ENCODE measurements at regions not wholly inside any gene's neighbourhood (a gene's known extent, or its start where the extent isn't known, plus 50 kb on each side); places are given as distances from the start of the nearest gene placed in this dataset.

- TF ChIP-seq MXI1 (conservative IDR thresholded peaks at IDR 0.05; ENCODE audit: poor library complexity, severe bottlenecking), result no peak
- no peak for TF ChIP-seq RAD21 (conservative IDR thresholded peaks at IDR 0.05)
- TF ChIP-seq CTCF (IDR thresholded peaks at IDR 0.05; ENCODE audit: poor library complexity, severe bottlenecking), result no peak
- TF ChIP-seq SMC3 (conservative IDR thresholded peaks at IDR 0.05; ENCODE audit: poor library complexity), result no peak
- no peak for TF ChIP-seq POLR2AphosphoS5 (IDR thresholded peaks at IDR 0.05)
Measured at GRCh38 chrX:63402106-63402505, 51.0 kb upstream of the SPIN4 start.
